Endodermal cell (in vitro differentiated cells): ENCODE measurements at regions not wholly inside any gene's neighbourhood (a gene's known extent, or its start where the extent isn't known, plus 50 kb on each side); places are given as distances from the start of the nearest gene placed in this dataset.

Source experiments
- DNase-seq: peaks from one replicate; pipeline ENCODE4 v3.0.0-alpha.2; 2017
- H3K27ac ChIP-seq: 2 replicates; pipeline ENCODE4 v1.5.1; 2013; ENCODE audit warnings: mild to moderate bottlenecking, low read depth, low read length, moderate library complexity
- H3K27me3 ChIP-seq: 2 replicates; pipeline ENCODE4 v1.6.1; 2013; ENCODE audit warnings: mild to moderate bottlenecking, low read length, moderate library complexity; ENCODE audit not compliant: insufficient read depth, control insufficient read depth, poor library complexity, severe bottlenecking
- H3K36me3 ChIP-seq: 2 replicates; pipeline ENCODE4 v1.7.0; 2013; ENCODE audit warnings: mild to moderate bottlenecking, low read length, moderate library complexity; ENCODE audit not compliant: control insufficient read depth, insufficient read depth
- H3K4me1 ChIP-seq: one replicate; pipeline ENCODE4 v1.7.0; 2013; ENCODE audit warnings: low read length; ENCODE audit not compliant: control insufficient read depth, insufficient read depth
- H3K4me3 ChIP-seq: 2 replicates; pipeline ENCODE4 v1.5.1; 2013; ENCODE audit warnings: mild to moderate bottlenecking, low read length, moderate library complexity
- H3K9ac ChIP-seq: 2 replicates; pipeline ENCODE4 v1.6.1; 2013; ENCODE audit warnings: mild to moderate bottlenecking, low read length, moderate library complexity; ENCODE audit not compliant: poor library complexity, severe bottlenecking; ENCODE audit errors: extremely low read depth
- H3K9me3 ChIP-seq: 2 replicates; pipeline ENCODE4 v1.6.1; 2013; ENCODE audit warnings: mild to moderate bottlenecking, low read length, moderate library complexity; ENCODE audit not compliant: control insufficient read depth
- H3K27ac Mint-ChIP-seq: 2 replicates; pipeline ENCODE4 v1.8.0; 2020; ENCODE audit warnings: mixed read lengths
- H3K27me3 Mint-ChIP-seq: 2 replicates; pipeline ENCODE4 v1.8.0; 2021; ENCODE audit warnings: mild to moderate bottlenecking, mixed read lengths; ENCODE audit not compliant: insufficient read depth
- H3K36me3 Mint-ChIP-seq: 2 replicates; pipeline ENCODE4 v1.8.0; 2020; ENCODE audit warnings: low read depth, mixed read lengths
- H3K4me1 Mint-ChIP-seq: 2 replicates; pipeline ENCODE4 v1.8.0; 2020; ENCODE audit warnings: mixed read lengths
- H3K4me3 Mint-ChIP-seq: 2 replicates; pipeline ENCODE4 v1.8.0; 2020; ENCODE audit warnings: mild to moderate bottlenecking, moderate library complexity, mixed read lengths
- H3K9me3 Mint-ChIP-seq: 2 replicates; pipeline ENCODE4 v1.8.0; 2020; ENCODE audit warnings: mild to moderate bottlenecking, mixed read lengths
- WGBS, 2 experiments: methylation state at CpG; one replicate each; pipeline versions ENCODE4 v1.1.5 to v1.1.7; 2013; ENCODE audit warnings: missing lambda C conversion rate in 2 of 2, mixed read lengths in 1 of 2; ENCODE audit not compliant: insufficient coverage in 1 of 2, insufficient read length in 1 of 2; 5-methylcytosine and 5-hydroxymethylcytosine counted together
- TF ChIP-seq, protein P1 (sequence below): fragments of 200-600 bp; sonication (generic); conservative IDR thresholded peaks from 2 replicates; pipeline ENCODE4 v1.5.0; 2021; ENCODE audit warnings: antibody characterized with exemption, mild to moderate bottlenecking

DNA sequence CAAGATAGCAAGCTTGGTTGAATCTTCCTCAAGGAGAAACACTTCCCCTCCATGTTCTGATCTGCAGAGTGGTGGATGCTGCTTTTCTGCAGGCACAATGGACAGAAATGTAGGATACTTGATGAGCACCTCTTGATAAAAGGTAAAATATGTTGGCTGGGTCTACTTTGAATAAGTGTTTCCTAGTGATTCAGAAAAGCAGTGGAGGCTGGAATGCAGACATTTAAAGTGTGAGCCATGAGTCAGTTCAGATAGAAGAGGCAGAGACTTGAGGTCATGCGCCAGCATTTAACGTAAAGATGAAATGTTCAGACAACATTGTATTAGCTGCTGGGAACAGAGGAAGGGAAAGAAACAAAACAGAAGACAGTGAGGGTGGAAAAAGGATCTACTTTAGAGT lies 403.1 kb downstream of the ADRA2A start:
- H3K36me3 ChIP-seq = no peaks in the 10 kb centered on the region
- H3K4me1 Mint-ChIP-seq = peaks cover 6% of the 10 kb centered on the region
- no peaks in the 10 kb centered on the region for H3K27me3 Mint-ChIP-seq
- no peak overlapping the region for H3K4me3 ChIP-seq
- peaks cover 14% of the 10 kb centered on the region for H3K9me3 Mint-ChIP-seq
- no peaks in the 10 kb centered on the region for H3K9me3 ChIP-seq
- H3K9ac ChIP-seq = no peak overlapping the region
- no peak overlapping the region for H3K4me3 Mint-ChIP-seq
- no peak overlapping the region for H3K27ac Mint-ChIP-seq
- no peak for DNase-seq
- H3K27me3 ChIP-seq = no peaks in the 10 kb centered on the region
- no peak overlapping the region for H3K27ac ChIP-seq
- TF ChIP-seq, protein P1, sequence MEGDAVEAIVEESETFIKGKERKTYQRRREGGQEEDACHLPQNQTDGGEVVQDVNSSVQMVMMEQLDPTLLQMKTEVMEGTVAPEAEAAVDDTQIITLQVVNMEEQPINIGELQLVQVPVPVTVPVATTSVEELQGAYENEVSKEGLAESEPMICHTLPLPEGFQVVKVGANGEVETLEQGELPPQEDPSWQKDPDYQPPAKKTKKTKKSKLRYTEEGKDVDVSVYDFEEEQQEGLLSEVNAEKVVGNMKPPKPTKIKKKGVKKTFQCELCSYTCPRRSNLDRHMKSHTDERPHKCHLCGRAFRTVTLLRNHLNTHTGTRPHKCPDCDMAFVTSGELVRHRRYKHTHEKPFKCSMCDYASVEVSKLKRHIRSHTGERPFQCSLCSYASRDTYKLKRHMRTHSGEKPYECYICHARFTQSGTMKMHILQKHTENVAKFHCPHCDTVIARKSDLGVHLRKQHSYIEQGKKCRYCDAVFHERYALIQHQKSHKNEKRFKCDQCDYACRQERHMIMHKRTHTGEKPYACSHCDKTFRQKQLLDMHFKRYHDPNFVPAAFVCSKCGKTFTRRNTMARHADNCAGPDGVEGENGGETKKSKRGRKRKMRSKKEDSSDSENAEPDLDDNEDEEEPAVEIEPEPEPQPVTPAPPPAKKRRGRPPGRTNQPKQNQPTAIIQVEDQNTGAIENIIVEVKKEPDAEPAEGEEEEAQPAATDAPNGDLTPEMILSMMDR = no peak
- H3K36me3 Mint-ChIP-seq = no peaks in the 10 kb centered on the region
- no peaks in the 10 kb centered on the region for H3K4me1 ChIP-seq
- WGBS, 2 experiments = 98% methylated on average over 2 of the region's 2 CpGs; no CpG with 5 or more reads in 1 of the 2 experiments

DNA sequence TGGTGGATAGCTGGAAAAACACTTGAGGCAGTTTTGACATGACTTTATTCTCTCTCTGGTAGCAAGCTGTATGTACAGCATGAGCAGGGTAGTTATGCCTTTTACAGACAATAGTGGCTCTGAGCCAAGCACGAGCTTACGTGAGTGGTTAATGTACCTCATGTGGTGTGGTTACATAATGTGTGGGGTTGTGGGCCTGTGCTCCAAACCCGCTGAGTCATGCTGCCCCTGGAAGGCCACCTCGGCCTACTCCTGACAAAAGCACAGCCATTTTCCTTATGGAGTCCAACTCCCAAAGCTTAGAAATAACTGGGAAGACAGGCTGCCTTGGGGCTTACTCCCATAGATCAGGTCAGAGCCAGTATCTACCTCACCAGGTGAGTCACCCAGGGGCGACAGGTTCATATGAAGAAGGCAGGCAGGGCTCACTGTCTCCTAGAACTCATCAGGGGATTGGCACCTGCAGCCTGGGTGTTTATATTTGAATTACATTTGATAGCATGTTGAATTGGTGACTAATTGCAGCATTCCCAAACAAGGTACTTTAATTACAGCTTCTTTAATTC lies 404.5 kb downstream of the ADRA2A start:
- Mint-ChIP-seq H3K27ac (peak overlapping the region; percentile 17), H3K36me3 (no peaks in the 10 kb centered on the region), H3K9me3 (peaks cover 6% of the 10 kb centered on the region), H3K27me3 (no peaks in the 10 kb centered on the region), H3K4me1 (peaks cover 6% of the 10 kb centered on the region), H3K4me3 (no peak overlapping the region)
- TF ChIP-seq, protein P1 = no peak
- Histone ChIP-seq H3K9ac (no peak overlapping the region), H3K27me3 (no peaks in the 10 kb centered on the region), H3K36me3 (no peaks in the 10 kb centered on the region), H3K9me3 (no peaks in the 10 kb centered on the region), H3K27ac (no peak overlapping the region), H3K4me3 (no peak overlapping the region), H3K4me1 (no peaks in the 10 kb centered on the region)
- DNase-seq = no peak
- 94 to 100% methylated on average over 1 to 5 of the region's 5 CpGs for WGBS, 2 experiments

DNA sequence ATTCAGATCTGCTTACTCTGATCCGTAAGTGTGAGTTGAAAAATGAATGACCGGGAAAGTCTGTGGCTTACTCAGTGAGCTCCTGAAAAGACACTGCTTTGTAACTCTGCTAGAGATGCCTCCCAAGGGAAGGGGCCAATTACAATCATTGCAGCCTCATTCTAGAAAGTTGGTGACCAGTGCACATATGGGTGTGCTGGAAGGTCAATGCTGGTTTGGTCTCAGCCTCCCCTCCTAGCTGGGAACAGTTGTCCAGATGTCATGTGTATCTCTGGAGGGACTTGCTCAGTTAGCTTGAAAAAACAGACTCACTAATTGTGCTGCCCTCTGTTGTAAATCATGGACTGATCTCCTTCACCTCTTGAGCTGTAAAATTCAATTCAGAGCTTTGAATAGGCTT lies 405.0 kb downstream of the ADRA2A start:
- H3K9ac ChIP-seq = no peak overlapping the region
- TF ChIP-seq, protein P1 = no peak

More for the DNA sequence above, 405.0 kb downstream of the ADRA2A start:
- H3K9me3 ChIP-seq = no peaks in the 10 kb centered on the region
- no peak overlapping the region for H3K27ac ChIP-seq
- H3K36me3 ChIP-seq = no peaks in the 10 kb centered on the region
- H3K4me1 ChIP-seq = no peaks in the 10 kb centered on the region
- no peak overlapping the region for H3K27ac Mint-ChIP-seq
- H3K4me3 ChIP-seq = no peak overlapping the region
- no peaks in the 10 kb centered on the region for H3K36me3 Mint-ChIP-seq
- peaks cover 4% of the 10 kb centered on the region for H3K9me3 Mint-ChIP-seq
- H3K27me3 ChIP-seq = no peaks in the 10 kb centered on the region
- peaks cover 4% of the 10 kb centered on the region for H3K4me1 Mint-ChIP-seq
- no peak overlapping the region for H3K4me3 Mint-ChIP-seq
- no peaks in the 10 kb centered on the region for H3K27me3 Mint-ChIP-seq
- WGBS, 2 experiments = 86 to 96% methylated on average over 2 of the region's 2 CpGs
- no peak for DNase-seq
